T47D (cell line): ENCODE measurements at regions not wholly inside any gene's neighbourhood (a gene's known extent, or its start where the extent isn't known, plus 50 kb on each side); places are given as distances from the start of the nearest gene placed in this dataset.

Experiments
- DNase-seq, 2 experiments: peaks; one replicate each; pipeline versions ENCODE4 v3.0.0 to v3.0.0-alpha.2; 2011 to 2012; ENCODE audit warnings: low read depth in 1 of 2, low spot score in 1 of 2
- JUND ChIP-seq: IDR thresholded peaks from 2 replicates; pipeline ENCODE4 v1.6.1; 2012; ENCODE audit warnings: low read depth
- in situ Hi-C: cut with HindIII; loops from 2 replicates; pipeline ENCODE4 v1.10.0; 2016; ENCODE audit warnings: low sequenced_read_pairs, low pct_unique_long_range_greater_than_20kb

DNA sequence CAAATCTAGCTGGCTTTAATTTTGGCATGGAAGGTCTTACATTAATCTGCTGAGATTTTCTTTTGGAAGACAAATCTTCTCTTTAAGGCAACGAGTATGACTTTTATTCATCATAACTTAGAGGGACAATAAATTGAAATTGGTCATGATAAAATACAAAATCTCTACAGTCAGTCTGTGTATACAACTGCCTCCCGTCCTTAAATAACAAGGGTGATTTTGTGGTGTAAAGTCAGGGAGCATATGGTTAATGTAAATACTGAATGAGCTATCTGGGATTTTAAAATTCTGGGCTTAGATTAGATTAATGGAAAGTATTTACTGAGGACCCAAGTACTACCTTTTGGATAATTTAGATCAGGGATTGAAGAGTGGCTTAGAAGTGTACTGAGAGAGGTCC lies 328.4 kb upstream of the HAND2 start:
- in situ Hi-C loops: no loop called here
- TF ChIP-seq JUND: no peak

GRCh38 chr4:173857828-173858227 lies 327.8 kb upstream of the HAND2 start:
- in situ Hi-C loops: no loop called here
- DNase-seq: no peak
- TF ChIP-seq JUND: no peak

More for the DNA sequence above, 328.4 kb upstream of the HAND2 start:
- DNase-seq: no peak

DNA sequence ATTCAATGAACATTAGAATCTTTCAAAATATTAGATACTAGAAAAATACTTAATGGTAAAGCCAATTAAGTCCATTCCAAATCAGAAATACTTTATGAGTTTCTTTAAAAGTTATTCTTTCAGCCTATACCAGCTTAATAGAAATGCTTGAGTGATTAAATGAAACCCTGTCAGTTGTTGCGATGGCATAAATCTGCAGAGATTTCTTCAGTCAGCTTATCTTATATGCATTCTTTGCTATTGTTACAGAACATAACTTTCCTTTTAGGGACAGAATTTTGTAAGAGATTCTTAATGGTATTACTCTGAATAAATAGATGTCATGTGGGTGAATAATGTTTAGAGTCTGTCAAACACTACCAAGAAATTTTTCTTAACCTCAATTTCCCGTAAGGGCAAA lies 325.0 kb upstream of the HAND2 start:
- TF ChIP-seq JUND: no peak
- in situ Hi-C loops: no loop called here
- no peak for DNase-seq

DNA sequence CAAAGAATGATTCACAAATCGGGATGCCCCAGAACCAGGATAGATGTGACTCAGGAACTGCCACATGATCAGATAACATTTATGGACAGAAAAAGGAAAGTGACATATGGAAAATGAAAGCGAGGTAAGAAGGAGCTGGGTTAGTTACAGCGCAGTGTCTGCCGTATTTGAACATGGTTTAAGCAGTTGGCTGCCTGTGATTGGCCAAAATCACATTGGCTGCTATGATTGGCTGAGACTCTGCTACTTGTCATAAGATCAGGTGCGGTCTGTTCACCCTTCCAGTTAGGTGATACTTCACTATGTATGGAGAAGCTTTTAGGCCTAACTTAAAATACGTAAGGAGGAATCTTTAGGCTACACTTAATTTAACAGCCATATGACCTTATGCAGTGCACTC lies 322.7 kb upstream of the HAND2 start:
- no peak for TF ChIP-seq JUND
- peak in 1 of 2 experiments; percentile 32 for DNase-seq
- in situ Hi-C loops: no loop called here

- TF ChIP-seq JUND: no peak
- in situ Hi-C loops: no loop called here
- DNase-seq: no peak
Measured at GRCh38 chr4:173845580-173845979, 315.6 kb upstream of the HAND2 start.

DNA sequence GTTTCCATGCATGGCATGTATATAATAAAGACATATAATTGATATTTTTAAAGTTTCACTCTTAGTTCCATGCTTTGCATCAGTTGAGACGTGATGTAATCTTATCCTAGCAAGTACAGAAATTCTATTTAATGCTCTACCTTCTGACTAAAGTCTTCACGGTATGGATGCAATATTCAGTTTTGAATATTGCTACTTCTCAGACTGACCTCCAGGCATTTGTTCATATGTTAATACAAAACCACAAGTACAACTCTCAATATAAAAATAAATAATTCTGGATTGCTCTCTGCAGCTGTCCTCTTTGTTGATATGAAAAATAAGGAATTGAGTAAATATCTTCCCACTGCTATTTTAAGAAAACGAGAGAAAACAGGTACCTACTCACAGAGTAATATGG lies 309.8 kb upstream of the HAND2 start:
- DNase-seq: no peak
- no peak for TF ChIP-seq JUND
- in situ Hi-C loops: no loop called here

- DNase-seq: no peak
- in situ Hi-C loops: no loop called here
- no peak for TF ChIP-seq JUND
Measured at GRCh38 chr4:173837517-173837916, 307.5 kb upstream of the HAND2 start.

GRCh38 chr4:173835903-173836302 lies 305.9 kb upstream of the HAND2 start:
- TF ChIP-seq JUND: no peak
- in situ Hi-C loops: no loop called here
- DNase-seq: no peak

DNA sequence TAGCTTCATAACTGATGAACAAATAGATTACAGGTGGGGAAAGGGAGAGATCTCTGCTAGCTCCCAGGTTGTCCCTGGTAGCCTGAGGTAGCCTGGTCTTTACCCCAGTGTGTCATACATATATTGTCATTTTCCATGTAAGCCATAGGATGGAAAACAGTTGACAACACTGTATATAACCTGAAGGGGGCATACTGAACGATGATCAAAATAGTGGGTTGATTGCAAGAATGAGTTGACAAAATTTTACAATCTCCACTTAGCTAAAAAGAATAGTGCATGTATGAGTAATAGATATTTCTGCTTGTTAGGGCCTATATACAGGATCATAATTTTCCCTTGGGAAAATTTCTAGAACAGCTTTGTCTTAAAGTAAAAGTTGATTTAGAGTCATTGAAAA lies 304.1 kb upstream of the HAND2 start:
- TF ChIP-seq JUND: no peak
- no peak for DNase-seq
- in situ Hi-C loops: no loop called here

DNA sequence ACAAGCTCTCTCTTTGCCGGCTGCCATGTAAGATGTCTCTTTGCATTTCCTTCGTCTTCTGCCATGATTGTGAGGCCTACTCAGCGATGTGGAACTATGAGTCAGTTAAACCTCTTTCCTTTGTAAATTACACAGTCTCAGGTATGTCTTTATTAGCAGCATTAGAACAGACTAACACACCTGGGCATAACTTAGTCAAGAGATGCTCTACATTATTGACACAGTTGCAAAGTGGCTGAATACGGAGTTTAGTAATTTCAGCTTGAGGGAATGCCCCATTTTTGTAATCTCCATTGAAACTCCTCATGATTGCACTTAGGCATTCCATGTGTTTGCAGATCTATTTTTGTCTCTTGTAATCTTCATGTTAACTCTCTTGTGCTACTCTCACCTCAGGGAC lies 299.5 kb upstream of the HAND2 start:
- in situ Hi-C loops: no loop called here
- TF ChIP-seq JUND: no peak
- no peak for DNase-seq

GRCh38 chr4:173827707-173828106 lies 297.7 kb upstream of the HAND2 start:
- TF ChIP-seq JUND: no peak
- DNase-seq: no peak
- in situ Hi-C loops: no loop called here

DNA sequence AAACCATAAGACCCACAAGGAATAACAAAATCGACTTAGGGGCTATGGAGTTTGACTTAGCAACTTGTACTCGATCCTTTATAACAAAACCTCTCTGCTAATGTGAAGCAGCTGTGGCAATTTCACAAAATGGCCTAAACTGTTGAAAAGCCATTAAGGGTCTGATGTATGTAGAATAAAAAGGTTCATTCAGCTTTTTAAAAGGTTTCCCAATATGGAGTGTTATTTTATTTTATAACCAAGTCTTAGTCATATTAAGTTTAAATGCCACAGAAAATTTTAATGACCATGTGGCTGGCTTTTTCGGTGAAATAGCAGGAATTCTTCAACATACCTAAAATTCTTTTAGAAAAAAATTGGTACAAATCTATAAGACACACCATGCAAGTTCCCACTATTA lies 291.8 kb upstream of the HAND2 start:
- in situ Hi-C loops: no loop called here
- TF ChIP-seq JUND: no peak
- no peak for DNase-seq

DNA sequence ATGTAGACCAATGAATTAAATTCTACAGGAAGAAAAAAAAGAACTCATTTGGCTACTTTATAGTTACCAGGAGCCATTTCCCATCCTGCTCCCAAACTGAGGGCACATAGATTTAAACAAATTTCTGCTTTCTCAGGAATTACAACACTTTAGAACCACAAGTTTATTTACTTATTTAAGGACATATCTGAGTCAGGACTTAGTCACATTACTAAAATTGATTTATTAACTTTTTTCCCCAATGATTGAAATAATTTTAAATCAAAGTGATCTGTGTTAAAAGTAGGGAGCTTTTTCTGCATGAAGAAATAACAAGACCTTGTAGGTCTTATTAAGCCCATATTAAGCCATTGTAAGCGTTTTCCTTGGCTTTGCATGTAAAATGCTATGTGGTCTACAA lies 291.0 kb upstream of the HAND2 start:
- in situ Hi-C loops: no loop called here
- no peak for TF ChIP-seq JUND
- DNase-seq: no peak

- in situ Hi-C loops: no loop called here
- DNase-seq: no peak
- no peak for TF ChIP-seq JUND
Measured at GRCh38 chr4:173807347-173807746, 277.3 kb upstream of the HAND2 start.
